Neural progenitor cell (in vitro differentiated cells): ENCODE measurements at regions not wholly inside any gene's neighbourhood (a gene's known extent, or its start where the extent isn't known, plus 50 kb on each side); places are given as distances from the start of the nearest gene placed in this dataset.
"Not testable (repeated sequence)": the region's sequence is repeated elsewhere in the genome, so short reads cannot be mapped to it uniquely, and the experiment has no call there.

ENCODE experiments used
- DNase-seq: peaks from one replicate; pipeline ENCODE4 v3.0.0-alpha.2; 2016; ENCODE audit warnings: low spot score
- H2AFZ ChIP-seq: fragments of 200-600 bp; sonication (generic); replicated peaks from 2 replicates; pipeline ENCODE4 v1.6.1; 2016; ENCODE audit warnings: antibody characterized with exemption
- H3F3A ChIP-seq: fragments of 200-600 bp; sonication (generic); 2 replicates; pipeline ENCODE4 v1.6.1; 2016; ENCODE audit warnings: antibody characterized with exemption, low read depth
- H3K27ac ChIP-seq: fragments of 200-600 bp; sonication (generic); 2 replicates; pipeline ENCODE4 v1.5.1; 2016; ENCODE audit warnings: mild to moderate bottlenecking
- H3K27me3 ChIP-seq: fragments of 200-600 bp; sonication (generic); 2 replicates; pipeline ENCODE4 v1.6.1; 2016; ENCODE audit warnings: mild to moderate bottlenecking, moderate library complexity
- H3K36me3 ChIP-seq: fragments of 200-600 bp; sonication (generic); 2 replicates; pipeline ENCODE4 v1.5.1; 2016
- H3K4me1 ChIP-seq: fragments of 200-600 bp; sonication (generic); 2 replicates; pipeline ENCODE4 v1.6.1; 2016; ENCODE audit warnings: mixed run types
- H3K4me2 ChIP-seq: fragments of 200-600 bp; sonication (generic); 2 replicates; pipeline ENCODE4 v1.6.1; 2016
- H3K4me3 ChIP-seq: fragments of 200-600 bp; sonication (generic); 2 replicates; pipeline ENCODE4 v1.5.1; 2016
- H3K79me2 ChIP-seq: fragments of 200-600 bp; sonication (generic); 2 replicates; pipeline ENCODE4 v1.6.1; 2016; ENCODE audit warnings: low read depth
- H3K9ac ChIP-seq: fragments of 200-600 bp; sonication (generic); 2 replicates; pipeline ENCODE4 v1.6.1; 2016
- H3K9me3 ChIP-seq: fragments of 200-600 bp; sonication (generic); 2 replicates; pipeline ENCODE4 v1.5.1; 2016; ENCODE audit warnings: low read depth
- H4K20me1 ChIP-seq: fragments of 200-600 bp; sonication (generic); 2 replicates; pipeline ENCODE4 v1.6.1; 2016; ENCODE audit warnings: low read depth
- H3K27ac Mint-ChIP-seq: 3 replicates; pipeline ENCODE4 v1.8.0; 2021; ENCODE audit warnings: mixed read lengths
- H3K27me3 Mint-ChIP-seq: 2 replicates; pipeline ENCODE4 v1.8.0; 2022; ENCODE audit warnings: low read depth, mild to moderate bottlenecking, inconsistent platforms, moderate library complexity, mixed read lengths; ENCODE audit not compliant: insufficient read depth
- H3K36me3 Mint-ChIP-seq: 3 replicates; pipeline ENCODE4 v1.8.0; 2021; ENCODE audit warnings: mixed read lengths
- H3K4me1 Mint-ChIP-seq: 3 replicates; pipeline ENCODE4 v1.8.0; 2021; ENCODE audit warnings: mixed read lengths
- H3K4me3 Mint-ChIP-seq: 3 replicates; pipeline ENCODE4 v1.8.0; 2021; ENCODE audit warnings: mild to moderate bottlenecking, moderate library complexity, mixed read lengths
- H3K9me3 Mint-ChIP-seq: 3 replicates; pipeline ENCODE4 v1.8.0; 2020; ENCODE audit warnings: mixed read lengths
- EZH2 ChIP-seq: fragments of 200-600 bp; sonication (generic); IDR thresholded peaks from 2 replicates; pipeline ENCODE4 v1.6.1; 2017; ENCODE audit warnings: antibody characterized with exemption, mild to moderate bottlenecking, moderate library complexity
- EZH2phosphoT487 ChIP-seq: fragments of 200-600 bp; sonication (generic); IDR thresholded peaks from 2 replicates; pipeline ENCODE4 v1.6.1; 2017; ENCODE audit warnings: antibody characterized with exemption
- TF ChIP-seq, protein P1 (sequence below): fragments of 200-600 bp; sonication (generic); IDR thresholded peaks from 2 replicates; pipeline ENCODE4 v1.5.1; 2017; ENCODE audit warnings: antibody characterized with exemption, mild to moderate bottlenecking

DNA sequence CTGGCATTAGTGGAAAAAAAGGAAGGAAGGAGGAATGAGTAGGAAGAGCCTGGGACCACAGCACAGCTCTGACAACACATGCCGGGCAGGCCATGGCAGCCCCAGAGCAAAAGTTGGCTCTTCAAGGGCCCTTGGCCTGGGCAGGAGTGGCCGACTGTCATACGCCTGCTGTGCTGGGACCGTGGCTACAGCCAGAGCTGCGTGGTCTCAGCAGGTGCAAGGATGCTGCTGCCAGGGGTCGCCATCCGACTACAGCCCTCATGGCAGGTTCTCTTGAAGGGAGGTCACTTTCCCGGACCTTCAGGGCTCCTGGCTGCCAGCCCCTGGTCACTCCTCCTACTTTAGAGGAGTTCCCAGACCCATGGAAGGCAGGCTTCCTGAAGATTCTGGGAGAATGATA lies 109.9 kb downstream of the ARL4C start:
- H3K27me3 ChIP-seq, result no peaks in the 10 kb centered on the region
- no peak for DNase-seq
- Mint-ChIP-seq H3K4me3 (no peak overlapping the region), H3K27me3 (peaks cover 8% of the 10 kb centered on the region), H3K27ac (no peak overlapping the region), H3K4me1 (peaks cover 14% of the 10 kb centered on the region), H3K9me3 (peaks cover 21% of the 10 kb centered on the region), H3K36me3 (no peaks in the 10 kb centered on the region)
- H3K4me1 ChIP-seq, result no peaks in the 10 kb centered on the region
- no peak overlapping the region for H3K9ac ChIP-seq
- no peak for TF ChIP-seq EZH2
- TF ChIP-seq, protein P1, sequence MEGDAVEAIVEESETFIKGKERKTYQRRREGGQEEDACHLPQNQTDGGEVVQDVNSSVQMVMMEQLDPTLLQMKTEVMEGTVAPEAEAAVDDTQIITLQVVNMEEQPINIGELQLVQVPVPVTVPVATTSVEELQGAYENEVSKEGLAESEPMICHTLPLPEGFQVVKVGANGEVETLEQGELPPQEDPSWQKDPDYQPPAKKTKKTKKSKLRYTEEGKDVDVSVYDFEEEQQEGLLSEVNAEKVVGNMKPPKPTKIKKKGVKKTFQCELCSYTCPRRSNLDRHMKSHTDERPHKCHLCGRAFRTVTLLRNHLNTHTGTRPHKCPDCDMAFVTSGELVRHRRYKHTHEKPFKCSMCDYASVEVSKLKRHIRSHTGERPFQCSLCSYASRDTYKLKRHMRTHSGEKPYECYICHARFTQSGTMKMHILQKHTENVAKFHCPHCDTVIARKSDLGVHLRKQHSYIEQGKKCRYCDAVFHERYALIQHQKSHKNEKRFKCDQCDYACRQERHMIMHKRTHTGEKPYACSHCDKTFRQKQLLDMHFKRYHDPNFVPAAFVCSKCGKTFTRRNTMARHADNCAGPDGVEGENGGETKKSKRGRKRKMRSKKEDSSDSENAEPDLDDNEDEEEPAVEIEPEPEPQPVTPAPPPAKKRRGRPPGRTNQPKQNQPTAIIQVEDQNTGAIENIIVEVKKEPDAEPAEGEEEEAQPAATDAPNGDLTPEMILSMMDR, result no peak
- TF ChIP-seq EZH2phosphoT487, result no peak
- H3K79me2 ChIP-seq, result no peaks in the 10 kb centered on the region
- no peak overlapping the region for H2AFZ ChIP-seq
- no peaks in the 10 kb centered on the region for H3K36me3 ChIP-seq
- H3K4me2 ChIP-seq, result no peak overlapping the region
- H4K20me1 ChIP-seq, result no peaks in the 10 kb centered on the region
- no peaks in the 10 kb centered on the region for H3F3A ChIP-seq
- no peak overlapping the region for H3K4me3 ChIP-seq
- no peaks in the 10 kb centered on the region for H3K9me3 ChIP-seq
- no peak overlapping the region for H3K27ac ChIP-seq

- peaks cover 11% of the 10 kb centered on the region for H3K27me3 Mint-ChIP-seq
- no peaks in the 10 kb centered on the region for H3F3A ChIP-seq
- H4K20me1 ChIP-seq, result no peaks in the 10 kb centered on the region
- H3K9me3 ChIP-seq, result no peaks in the 10 kb centered on the region
- DNase-seq, result no peak
- H3K4me1 Mint-ChIP-seq, result peaks cover 23% of the 10 kb centered on the region
- peaks cover 16% of the 10 kb centered on the region for H3K9me3 Mint-ChIP-seq
- H3K27me3 ChIP-seq, result no peaks in the 10 kb centered on the region
- no peak overlapping the region for H3K27ac Mint-ChIP-seq
- H2AFZ ChIP-seq, result no peak overlapping the region
- TF ChIP-seq EZH2phosphoT487, result no peak
- TF ChIP-seq, protein P1, result no peak
- no peak for TF ChIP-seq EZH2
- H3K36me3 ChIP-seq, result no peaks in the 10 kb centered on the region
- H3K4me3 ChIP-seq, result no peak overlapping the region
- no peak overlapping the region for H3K4me2 ChIP-seq
- no peak overlapping the region for H3K27ac ChIP-seq
- peaks cover 14% of the 10 kb centered on the region for H3K4me1 ChIP-seq
- H3K79me2 ChIP-seq, result no peaks in the 10 kb centered on the region
- peaks cover 3% of the 10 kb centered on the region for H3K36me3 Mint-ChIP-seq
- no peak overlapping the region for H3K4me3 Mint-ChIP-seq
- no peak overlapping the region for H3K9ac ChIP-seq
Observed at GRCh38 chr2:234382131-234382530, 114.8 kb downstream of the ARL4C start.

- Mint-ChIP-seq H3K9me3 (peaks cover 22% of the 10 kb centered on the region), H3K4me1 (peaks cover 36% of the 10 kb centered on the region), H3K27me3 (peaks cover 23% of the 10 kb centered on the region), H3K27ac (peak overlapping the region; percentile 96)
- H3K4me3 Mint-ChIP-seq, H3K4me2 ChIP-seq, H2AFZ ChIP-seq, DNase-seq, H3K27me3 ChIP-seq, H3K36me3 ChIP-seq, H3F3A ChIP-seq, H3K79me2 ChIP-seq, H3K4me3 ChIP-seq, H3K9me3 ChIP-seq, H3K9ac ChIP-seq, H3K36me3 Mint-ChIP-seq, H4K20me1 ChIP-seq, H3K27ac ChIP-seq: not testable (repeated sequence)
- H3K4me1 ChIP-seq, result peaks cover 31% of the 10 kb centered on the region
Observed at GRCh38 chr2:234378958-234379357, 117.9 kb downstream of the ARL4C start.

DNA sequence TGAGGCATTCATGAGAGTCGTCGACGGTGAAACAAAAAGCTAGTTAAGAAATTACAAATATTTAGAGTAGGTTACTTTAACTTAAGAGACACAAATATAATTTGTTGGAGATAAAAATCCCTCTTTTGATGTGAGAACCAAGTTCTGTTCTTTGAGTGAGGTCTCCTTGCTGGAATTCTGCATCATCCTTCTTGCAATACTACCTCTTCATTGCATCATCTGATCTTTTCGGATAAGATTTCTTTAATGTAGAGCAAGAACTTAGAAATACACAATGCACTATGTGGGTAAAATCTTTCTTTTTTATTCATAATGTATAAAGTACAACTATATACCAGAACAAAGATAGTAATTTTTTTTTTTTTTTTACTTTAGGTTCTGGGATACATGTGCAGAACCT lies 118.4 kb downstream of the ARL4C start:
- peaks cover 31% of the 10 kb centered on the region for H3K4me1 ChIP-seq
- Mint-ChIP-seq H3K36me3 (peaks cover 5% of the 10 kb centered on the region), H3K4me3 (no peak overlapping the region), H3K9me3 (peaks cover 22% of the 10 kb centered on the region), H3K4me1 (peaks cover 36% of the 10 kb centered on the region), H3K27me3 (peaks cover 25% of the 10 kb centered on the region), H3K27ac (peak overlapping the region; percentile 99)
- no peaks in the 10 kb centered on the region for H3K79me2 ChIP-seq
- H3K4me2 ChIP-seq, result peak overlapping the region; percentile 33
- H3K27me3 ChIP-seq, result no peaks in the 10 kb centered on the region
- H3K36me3 ChIP-seq, result no peaks in the 10 kb centered on the region
- no peak overlapping the region for H3K9ac ChIP-seq
- H3K27ac ChIP-seq, result peak overlapping the region; percentile 43
- no peak for DNase-seq
- H2AFZ ChIP-seq, result peak overlapping the region; percentile 38
- H3K9me3 ChIP-seq, result no peaks in the 10 kb centered on the region
- no peaks in the 10 kb centered on the region for H3F3A ChIP-seq
- no peak overlapping the region for H3K4me3 ChIP-seq
- TF ChIP-seq, protein P1, result no peak
- TF ChIP-seq EZH2 (no peak), EZH2phosphoT487 (no peak)
- H4K20me1 ChIP-seq, result no peaks in the 10 kb centered on the region
